Fibroblast of lung (primary cell): ENCODE measurements at regions not wholly inside any gene's neighbourhood (a gene's known extent, or its start where the extent isn't known, plus 50 kb on each side); places are given as distances from the start of the nearest gene placed in this dataset.

Source experiments
- DNase-seq, 2 donors: peaks; one replicate each; pipeline versions ENCODE4 v3.0.0 to v3.0.0-alpha.2; 2010; ENCODE audit warnings: low read depth in 2 of 2
- H2AFZ ChIP-seq: 2 replicates; pipeline ENCODE4 v1.5.1; 2012; ENCODE audit warnings: low read length, control low read depth, inconsistent platforms
- H3K27ac ChIP-seq: 2 replicates; pipeline ENCODE4 v1.5.1; 2011; ENCODE audit warnings: low read length, control low read depth; ENCODE audit not compliant: insufficient read depth
- H3K27me3 ChIP-seq: 2 replicates; pipeline ENCODE4 v1.5.1; 2011; ENCODE audit warnings: mild to moderate bottlenecking, low read length; ENCODE audit not compliant: control insufficient read depth, insufficient read depth
- H3K36me3 ChIP-seq: 2 replicates; pipeline ENCODE4 v1.5.1; 2011; ENCODE audit warnings: low read length; ENCODE audit not compliant: control insufficient read depth, insufficient read depth
- H3K4me1 ChIP-seq: 2 replicates; pipeline ENCODE4 v1.5.1; 2011; ENCODE audit warnings: low read length; ENCODE audit not compliant: control insufficient read depth, insufficient read depth; ENCODE audit errors: extremely low read depth
- H3K4me2 ChIP-seq: 2 replicates; pipeline ENCODE4 v1.5.1; 2011; ENCODE audit warnings: low read length, control low read depth; ENCODE audit not compliant: insufficient read depth; ENCODE audit errors: extremely low read depth
- H3K4me3 ChIP-seq, 4 experiments: fragments of 200-600 bp in 1 of 4; sonication (generic) in 1 of 4; replicated peaks in 1 of 4; 2 replicates each; pipeline ENCODE4 v1.5.1; 2011 to 2016; ENCODE audit warnings: low read length in 4 of 4, low read depth in 3 of 4, mild to moderate bottlenecking in 3 of 4, control low read depth in 2 of 4, inconsistent platforms in 1 of 4, mixed read lengths in 1 of 4; ENCODE audit not compliant: insufficient read depth in 1 of 4; ENCODE audit errors: control extremely low read depth in 1 of 4
- H3K79me2 ChIP-seq: 2 replicates; pipeline ENCODE4 v1.5.1; 2012; ENCODE audit warnings: mild to moderate bottlenecking, low read length, inconsistent platforms; ENCODE audit not compliant: control insufficient read depth, insufficient read depth
- H3K9ac ChIP-seq: 2 replicates; pipeline ENCODE4 v1.5.1; 2011; ENCODE audit warnings: mild to moderate bottlenecking, low read length, control low read depth; ENCODE audit not compliant: insufficient read depth
- H3K9me3 ChIP-seq: 2 replicates; pipeline ENCODE4 v1.5.1; 2012; ENCODE audit warnings: low read depth, low read length; ENCODE audit not compliant: control insufficient read depth, insufficient read depth
- H4K20me1 ChIP-seq: 2 replicates; pipeline ENCODE4 v1.5.1; 2011; ENCODE audit warnings: low read length; ENCODE audit not compliant: control insufficient read depth, insufficient read depth; ENCODE audit errors: extremely low read depth
- EZH2 ChIP-seq: IDR thresholded peaks from 2 replicates; pipeline ENCODE4 v1.5.1; 2012; ENCODE audit warnings: low read length, control low read depth, mild to moderate bottlenecking; ENCODE audit errors: missing control alignments
- TF ChIP-seq, protein P1 (sequence below), 2 donors: IDR thresholded peaks in 1 of 2; conservative IDR thresholded peaks in 1 of 2; 1 replicate in 1 of 2; 2 replicates in 1 of 2; pipeline ENCODE4 v1.5.1; 2011 to 2012; ENCODE audit warnings: low read length in 2 of 2, control low read depth in 1 of 2, inconsistent platforms in 1 of 2, low read depth in 1 of 2, mild to moderate bottlenecking in 1 of 2

DNA sequence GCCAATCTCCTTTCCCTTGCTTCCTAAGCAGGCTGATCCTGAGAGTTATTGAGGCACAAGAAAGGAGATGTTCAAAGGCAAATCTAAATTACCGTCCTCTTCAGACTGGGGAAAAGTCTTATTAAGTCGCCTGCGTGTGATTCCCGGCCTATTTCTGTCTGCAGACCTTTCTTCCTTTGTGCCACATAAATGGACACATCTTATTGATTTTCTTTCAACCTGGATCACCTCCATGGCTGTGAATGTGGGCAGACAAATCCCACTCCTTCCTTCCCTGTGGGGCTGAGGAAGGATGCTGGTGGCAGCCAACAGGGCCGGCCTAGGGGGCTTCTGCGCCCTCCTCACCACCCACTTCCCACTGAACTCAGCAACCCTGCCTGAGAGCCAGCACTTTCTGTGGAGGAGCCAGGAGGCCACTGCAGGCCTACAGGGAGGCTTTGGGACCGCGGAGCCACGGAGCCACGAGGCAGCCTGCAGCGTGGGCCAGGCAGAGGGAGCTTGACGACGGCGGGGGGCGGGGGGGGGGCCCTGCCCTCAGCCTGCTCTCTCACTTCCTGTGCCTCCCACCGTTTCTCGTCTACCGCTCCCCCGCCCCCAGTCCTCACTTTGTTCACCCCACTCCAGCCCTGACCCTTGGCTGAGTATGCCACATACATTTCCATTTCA lies 73.6 kb upstream of the LMO1 start:
- Histone ChIP-seq H2AFZ (no peak overlapping the region), H4K20me1 (no peaks in the 10 kb centered on the region), H3K27me3 (no peaks in the 10 kb centered on the region), H3K4me1 (no peaks in the 10 kb centered on the region), H3K36me3 (no peaks in the 10 kb centered on the region), H3K4me2 (no peak overlapping the region), H3K27ac (no peak overlapping the region), H3K9ac (no peak overlapping the region), H3K4me3 (no peak overlapping the region), H3K9me3 (no peaks in the 10 kb centered on the region), H3K79me2 (no peaks in the 10 kb centered on the region)
- DNase-seq: no peak
- no peak for TF ChIP-seq EZH2
- TF ChIP-seq, protein P1, sequence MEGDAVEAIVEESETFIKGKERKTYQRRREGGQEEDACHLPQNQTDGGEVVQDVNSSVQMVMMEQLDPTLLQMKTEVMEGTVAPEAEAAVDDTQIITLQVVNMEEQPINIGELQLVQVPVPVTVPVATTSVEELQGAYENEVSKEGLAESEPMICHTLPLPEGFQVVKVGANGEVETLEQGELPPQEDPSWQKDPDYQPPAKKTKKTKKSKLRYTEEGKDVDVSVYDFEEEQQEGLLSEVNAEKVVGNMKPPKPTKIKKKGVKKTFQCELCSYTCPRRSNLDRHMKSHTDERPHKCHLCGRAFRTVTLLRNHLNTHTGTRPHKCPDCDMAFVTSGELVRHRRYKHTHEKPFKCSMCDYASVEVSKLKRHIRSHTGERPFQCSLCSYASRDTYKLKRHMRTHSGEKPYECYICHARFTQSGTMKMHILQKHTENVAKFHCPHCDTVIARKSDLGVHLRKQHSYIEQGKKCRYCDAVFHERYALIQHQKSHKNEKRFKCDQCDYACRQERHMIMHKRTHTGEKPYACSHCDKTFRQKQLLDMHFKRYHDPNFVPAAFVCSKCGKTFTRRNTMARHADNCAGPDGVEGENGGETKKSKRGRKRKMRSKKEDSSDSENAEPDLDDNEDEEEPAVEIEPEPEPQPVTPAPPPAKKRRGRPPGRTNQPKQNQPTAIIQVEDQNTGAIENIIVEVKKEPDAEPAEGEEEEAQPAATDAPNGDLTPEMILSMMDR (conservative IDR thresholded peaks at IDR 0.05 in 1 of 2, IDR thresholded peaks at IDR 0.05 in 1 of 2; ENCODE audit: low read depth in 1 of 2, low read length in 2 of 2): no peak

GRCh38 chr11:8336356-8337129 lies 72.9 kb upstream of the LMO1 start:
- TF ChIP-seq, protein P1 (conservative IDR thresholded peaks at IDR 0.05 in 1 of 2, IDR thresholded peaks at IDR 0.05 in 1 of 2; ENCODE audit: low read depth in 1 of 2, low read length in 2 of 2): no peak
- TF ChIP-seq EZH2: no peak
- Histone ChIP-seq H3K27ac (no peak overlapping the region), H3K9me3 (no peaks in the 10 kb centered on the region), H3K4me1 (no peaks in the 10 kb centered on the region), H2AFZ (no peak overlapping the region), H3K9ac (no peak overlapping the region), H3K27me3 (no peaks in the 10 kb centered on the region), H3K4me2 (no peak overlapping the region), H3K79me2 (no peaks in the 10 kb centered on the region), H4K20me1 (no peaks in the 10 kb centered on the region), H3K36me3 (no peaks in the 10 kb centered on the region), H3K4me3 (no peak overlapping the region)
- DNase-seq: no peak

DNA sequence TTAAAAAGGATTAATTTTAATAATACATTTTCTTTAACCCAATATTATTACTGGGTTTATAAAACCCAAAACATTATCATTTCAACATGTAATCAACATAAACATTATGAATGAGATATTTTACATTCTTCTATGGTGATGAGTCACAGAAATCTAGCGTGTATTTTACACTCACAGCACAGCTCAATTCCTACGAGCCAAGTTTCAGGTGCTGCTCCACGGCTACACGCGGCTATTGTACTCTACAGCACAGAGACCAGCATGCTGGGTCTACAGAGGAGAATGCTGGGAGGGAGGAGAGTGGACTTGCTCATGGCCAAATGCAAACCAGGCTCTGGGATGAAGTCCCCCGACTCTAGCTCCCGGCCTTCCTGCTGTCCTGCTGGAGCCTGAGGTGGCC lies 72.0 kb upstream of the LMO1 start:
- Histone ChIP-seq H3K27ac (no peak overlapping the region), H2AFZ (no peak overlapping the region), H3K36me3 (no peaks in the 10 kb centered on the region), H3K4me1 (no peaks in the 10 kb centered on the region), H3K9ac (no peak overlapping the region), H3K4me3 (no peak overlapping the region), H3K79me2 (no peaks in the 10 kb centered on the region), H3K9me3 (no peaks in the 10 kb centered on the region), H3K4me2 (no peak overlapping the region), H3K27me3 (no peaks in the 10 kb centered on the region), H4K20me1 (no peaks in the 10 kb centered on the region)
- no peak for TF ChIP-seq EZH2
- TF ChIP-seq, protein P1 (conservative IDR thresholded peaks at IDR 0.05 in 1 of 2, IDR thresholded peaks at IDR 0.05 in 1 of 2; ENCODE audit: low read depth in 1 of 2, low read length in 2 of 2): no peak
- peak in 1 of 2 donors; percentile 27 for DNase-seq
